HEK293 (cell line): ENCODE measurements at regions not wholly inside any gene's neighbourhood (a gene's known extent, or its start where the extent isn't known, plus 50 kb on each side); places are given as distances from the start of the nearest gene placed in this dataset.

Experiments used
- ZFP37 ChIP-seq: fragments of 450-650 bp; formaldehyde crosslinking; IDR thresholded peaks from 2 replicates; pipeline ENCODE4 v1.5.1; 2016; ENCODE audit warnings: missing biosample characterization, missing genetic modification characterization
- ZFP69B ChIP-seq: fragments of 450-650 bp; formaldehyde crosslinking; IDR thresholded peaks from 2 replicates; pipeline ENCODE4 v1.5.1; 2016; ENCODE audit warnings: missing biosample characterization, missing genetic modification characterization
- ZNF211 ChIP-seq: fragments of 450-650 bp; formaldehyde crosslinking; IDR thresholded peaks from 2 replicates; pipeline ENCODE4 v1.5.1; 2016; ENCODE audit warnings: low read depth, missing biosample characterization, missing genetic modification characterization
- ZNF274 ChIP-seq, 2 experiments: fragments of 200-500 bp in 1 of 2; fragments of 450-650 bp in 1 of 2; sonication (Bioruptor generic) in 1 of 2; formaldehyde crosslinking in 1 of 2; IDR thresholded peaks; 2 replicates each; pipeline versions ENCODE4 v1.5.1 to v1.6.1; 2014 to 2016; ENCODE audit warnings: borderline replicate concordance in 1 of 2, inconsistent platforms in 1 of 2, low read length in 1 of 2, missing biosample characterization in 1 of 2, missing genetic modification characterization in 1 of 2
- ZNF416 ChIP-seq: fragments of 450-650 bp; formaldehyde crosslinking; IDR thresholded peaks from 2 replicates; pipeline ENCODE4 v1.5.1; 2016; ENCODE audit warnings: missing biosample characterization, missing genetic modification characterization
- ZNF629 ChIP-seq: fragments of 450-650 bp; formaldehyde crosslinking; IDR thresholded peaks from 2 replicates; pipeline ENCODE4 v1.5.1; 2017; ENCODE audit warnings: missing biosample characterization, missing genetic modification characterization
- ZNF792 ChIP-seq: fragments of 450-650 bp; formaldehyde crosslinking; IDR thresholded peaks from 2 replicates; pipeline ENCODE4 v1.5.1; 2016; ENCODE audit warnings: missing biosample characterization, missing genetic modification characterization
- TF ChIP-seq, protein P1 (sequence below): fragments of 450-650 bp; formaldehyde crosslinking; IDR thresholded peaks from 2 replicates; pipeline ENCODE4 v1.5.1; 2016; ENCODE audit warnings: missing biosample characterization, missing genetic modification characterization
- TF ChIP-seq, protein P2 (sequence below): fragments of 450-650 bp; formaldehyde crosslinking; IDR thresholded peaks from 2 replicates; pipeline ENCODE4 v1.5.1; 2016; ENCODE audit warnings: missing biosample characterization, missing genetic modification characterization

DNA sequence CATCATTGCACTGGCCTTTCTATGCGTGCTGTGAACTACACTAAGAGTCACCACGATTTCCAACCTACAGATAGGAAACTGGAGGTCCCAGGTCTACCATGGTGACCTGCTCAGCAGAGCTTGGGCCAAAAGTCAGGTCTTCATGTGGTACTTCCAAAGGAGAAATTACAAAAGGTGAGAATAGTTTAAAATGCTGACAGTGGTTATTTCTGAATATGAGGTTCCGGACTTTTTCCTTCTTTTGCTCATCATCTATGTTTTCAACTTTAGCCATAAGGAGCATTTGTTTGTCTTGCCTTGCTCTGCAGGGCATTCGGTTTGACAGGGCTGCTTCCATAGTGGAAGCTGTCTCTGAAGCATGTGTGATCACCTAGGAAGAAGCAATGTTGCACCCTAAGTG is 282.1 kb upstream of the IRX1 start:
- TF ChIP-seq, protein P1, sequence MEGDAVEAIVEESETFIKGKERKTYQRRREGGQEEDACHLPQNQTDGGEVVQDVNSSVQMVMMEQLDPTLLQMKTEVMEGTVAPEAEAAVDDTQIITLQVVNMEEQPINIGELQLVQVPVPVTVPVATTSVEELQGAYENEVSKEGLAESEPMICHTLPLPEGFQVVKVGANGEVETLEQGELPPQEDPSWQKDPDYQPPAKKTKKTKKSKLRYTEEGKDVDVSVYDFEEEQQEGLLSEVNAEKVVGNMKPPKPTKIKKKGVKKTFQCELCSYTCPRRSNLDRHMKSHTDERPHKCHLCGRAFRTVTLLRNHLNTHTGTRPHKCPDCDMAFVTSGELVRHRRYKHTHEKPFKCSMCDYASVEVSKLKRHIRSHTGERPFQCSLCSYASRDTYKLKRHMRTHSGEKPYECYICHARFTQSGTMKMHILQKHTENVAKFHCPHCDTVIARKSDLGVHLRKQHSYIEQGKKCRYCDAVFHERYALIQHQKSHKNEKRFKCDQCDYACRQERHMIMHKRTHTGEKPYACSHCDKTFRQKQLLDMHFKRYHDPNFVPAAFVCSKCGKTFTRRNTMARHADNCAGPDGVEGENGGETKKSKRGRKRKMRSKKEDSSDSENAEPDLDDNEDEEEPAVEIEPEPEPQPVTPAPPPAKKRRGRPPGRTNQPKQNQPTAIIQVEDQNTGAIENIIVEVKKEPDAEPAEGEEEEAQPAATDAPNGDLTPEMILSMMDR (tag by site-specific recombination), result no peak
- TF ChIP-seq ZFP37 (tag by site-specific recombination) (no peak), ZFP69B (tag by site-specific recombination) (no peak), ZNF416 (tag by site-specific recombination) (no peak), ZNF792 (tag by site-specific recombination) (no peak), ZNF274 (IDR thresholded peaks at IDR 0.05; ENCODE audit: low read length) (no peak), ZNF274 (tag by site-specific recombination; IDR thresholded peaks at IDR 0.05; ENCODE audit: borderline replicate concordance) (no peak), ZNF211 (tag by site-specific recombination) (no peak), ZNF629 (tag by site-specific recombination) (no peak)
- TF ChIP-seq, protein P2, sequence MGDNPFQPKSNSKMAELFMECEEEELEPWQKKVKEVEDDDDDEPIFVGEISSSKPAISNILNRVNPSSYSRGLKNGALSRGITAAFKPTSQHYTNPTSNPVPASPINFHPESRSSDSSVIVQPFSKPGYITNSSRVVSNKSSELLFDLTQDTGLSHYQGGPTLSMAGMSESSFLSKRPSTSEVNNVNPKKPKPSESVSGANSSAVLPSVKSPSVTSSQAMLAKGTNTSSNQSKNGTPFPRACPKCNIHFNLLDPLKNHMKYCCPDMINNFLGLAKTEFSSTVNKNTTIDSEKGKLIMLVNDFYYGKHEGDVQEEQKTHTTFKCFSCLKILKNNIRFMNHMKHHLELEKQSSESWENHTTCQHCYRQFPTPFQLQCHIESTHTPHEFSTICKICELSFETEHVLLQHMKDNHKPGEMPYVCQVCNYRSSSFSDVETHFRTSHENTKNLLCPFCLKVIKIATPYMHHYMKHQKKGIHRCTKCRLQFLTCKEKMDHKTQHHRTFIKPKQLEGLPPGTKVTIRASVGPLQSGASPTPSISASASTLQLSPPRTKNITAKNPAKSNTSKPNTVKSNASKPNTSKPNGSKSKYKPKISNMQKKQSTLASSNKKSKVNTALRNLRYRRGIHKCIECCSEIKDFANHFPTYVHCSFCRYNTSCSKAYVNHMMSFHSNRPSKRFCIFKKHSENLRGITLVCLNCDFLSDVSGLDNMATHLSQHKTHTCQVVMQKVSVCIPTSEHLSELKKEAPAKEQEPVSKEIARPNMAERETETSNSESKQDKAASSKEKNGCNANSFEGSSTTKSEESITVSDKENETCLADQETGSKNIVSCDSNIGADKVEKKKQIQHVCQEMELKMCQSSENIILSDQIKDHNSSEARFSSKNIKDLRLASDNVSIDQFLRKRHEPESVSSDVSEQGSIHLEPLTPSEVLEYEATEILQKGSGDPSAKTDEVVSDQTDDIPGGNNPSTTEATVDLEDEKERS (tag by site-specific recombination), result no peak
